Tibial nerve (tissue), 4 donors: ENCODE measurements at regions not wholly inside any gene's neighbourhood (a gene's known extent, or its start where the extent isn't known, plus 50 kb on each side); places are given as distances from the start of the nearest gene placed in this dataset.

Experiments used
- DNase-seq, 2 donors: peaks; one replicate each; pipeline ENCODE4 v3.0.0-alpha.2; 2019; ENCODE audit warnings: low spot score in 2 of 2
- H3K27ac ChIP-seq, 4 donors: fragments of 200-600 bp; sonication (generic) in 3 of 4; one replicate each; pipeline ENCODE4 v1.5.1; 2017 to 2019; ENCODE audit warnings: mild to moderate bottlenecking in 1 of 4
- H3K27me3 ChIP-seq, 2 donors: fragments of 200-600 bp; sonication (generic) in 1 of 2; one replicate each; pipeline versions ENCODE4 v1.5.1 to v1.6.0; 2017 to 2019
- H3K36me3 ChIP-seq, 3 donors: fragments of 200-600 bp; sonication (generic); one replicate each; pipeline ENCODE4 v1.5.1; 2018 to 2019
- H3K4me1 ChIP-seq, 4 donors: fragments of 200-600 bp; sonication (generic) in 3 of 4; one replicate each; pipeline ENCODE4 v1.5.1; 2017 to 2019
- H3K4me3 ChIP-seq, 4 donors: fragments of 200-600 bp; sonication (generic) in 3 of 4; one replicate each; pipeline ENCODE4 v1.5.1; 2017 to 2019; ENCODE audit warnings: mild to moderate bottlenecking in 1 of 4, moderate library complexity in 1 of 4
- H3K9me3 ChIP-seq, 4 donors: fragments of 200-600 bp; sonication (generic) in 3 of 4; one replicate each; pipeline ENCODE4 v1.5.1; 2017 to 2019
- EP300 ChIP-seq, 2 donors: sonication (generic); formaldehyde crosslinking; IDR thresholded peaks; one replicate each; pipeline ENCODE4 v1.6.1; 2017; ENCODE audit warnings: antibody characterized with exemption in 2 of 2, mild to moderate bottlenecking in 1 of 2
- POLR2A ChIP-seq, 2 donors: fragments of 450-650 bp; IDR thresholded peaks; one replicate each; pipeline ENCODE4 v1.6.1; 2017; ENCODE audit warnings: antibody characterized with exemption in 2 of 2, mild to moderate bottlenecking in 2 of 2, moderate library complexity in 2 of 2
- WGBS, 2 donors: methylation state at CpG; one replicate each; pipeline ENCODE4 v1.1.5; 2018; 5-methylcytosine and 5-hydroxymethylcytosine counted together
- TF ChIP-seq, protein P1 (sequence below), 5 experiments: fragments of 200-600 bp in 3 of 5; fragments of 450-650 bp in 2 of 5; sonication (generic) in 3 of 5; IDR thresholded peaks; one replicate each; pipeline ENCODE4 v1.5.1; 2016 to 2019; ENCODE audit warnings: antibody characterized with exemption in 5 of 5, mild to moderate bottlenecking in 3 of 5, moderate library complexity in 2 of 5

DNA sequence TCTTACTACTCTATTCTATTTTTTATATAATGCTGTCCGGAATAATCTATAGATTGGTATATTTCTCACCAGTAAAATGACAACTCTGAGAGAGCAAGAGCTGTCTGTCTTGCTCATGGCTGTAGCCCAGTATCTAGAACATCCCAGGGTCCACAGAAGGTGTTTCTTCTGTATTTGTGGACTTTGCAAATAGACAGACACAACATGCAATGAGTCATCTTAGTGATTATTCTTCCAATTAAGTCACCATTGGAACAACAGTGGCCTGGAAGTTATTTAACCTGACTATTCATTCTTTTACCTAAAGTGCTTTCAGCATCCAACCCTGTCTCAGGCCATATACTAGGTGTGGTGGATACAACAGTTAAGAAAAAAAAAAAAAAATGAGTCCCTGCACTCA is 179.5 kb downstream of the PPARGC1A start:
- no peaks in the 10 kb centered on the region for H3K4me1 ChIP-seq
- no peaks in the 10 kb centered on the region for H3K36me3 ChIP-seq
- no peak overlapping the region for H3K4me3 ChIP-seq
- DNase-seq = no peak
- H3K9me3 ChIP-seq = no peaks in the 10 kb centered on the region
- H3K27ac ChIP-seq = no peak overlapping the region
- whole genome bisulfite sequencing, 2 donors = 97% methylated on average over 1 of the region's 1 CpG
- no peak for TF ChIP-seq POLR2A (IDR thresholded peaks at IDR 0.05)
- no peak for TF ChIP-seq EP300 (IDR thresholded peaks at IDR 0.05)
- TF ChIP-seq, protein P1, sequence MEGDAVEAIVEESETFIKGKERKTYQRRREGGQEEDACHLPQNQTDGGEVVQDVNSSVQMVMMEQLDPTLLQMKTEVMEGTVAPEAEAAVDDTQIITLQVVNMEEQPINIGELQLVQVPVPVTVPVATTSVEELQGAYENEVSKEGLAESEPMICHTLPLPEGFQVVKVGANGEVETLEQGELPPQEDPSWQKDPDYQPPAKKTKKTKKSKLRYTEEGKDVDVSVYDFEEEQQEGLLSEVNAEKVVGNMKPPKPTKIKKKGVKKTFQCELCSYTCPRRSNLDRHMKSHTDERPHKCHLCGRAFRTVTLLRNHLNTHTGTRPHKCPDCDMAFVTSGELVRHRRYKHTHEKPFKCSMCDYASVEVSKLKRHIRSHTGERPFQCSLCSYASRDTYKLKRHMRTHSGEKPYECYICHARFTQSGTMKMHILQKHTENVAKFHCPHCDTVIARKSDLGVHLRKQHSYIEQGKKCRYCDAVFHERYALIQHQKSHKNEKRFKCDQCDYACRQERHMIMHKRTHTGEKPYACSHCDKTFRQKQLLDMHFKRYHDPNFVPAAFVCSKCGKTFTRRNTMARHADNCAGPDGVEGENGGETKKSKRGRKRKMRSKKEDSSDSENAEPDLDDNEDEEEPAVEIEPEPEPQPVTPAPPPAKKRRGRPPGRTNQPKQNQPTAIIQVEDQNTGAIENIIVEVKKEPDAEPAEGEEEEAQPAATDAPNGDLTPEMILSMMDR (IDR thresholded peaks at IDR 0.05) = no peak
- H3K27me3 ChIP-seq = no peaks in the 10 kb centered on the region

DNA sequence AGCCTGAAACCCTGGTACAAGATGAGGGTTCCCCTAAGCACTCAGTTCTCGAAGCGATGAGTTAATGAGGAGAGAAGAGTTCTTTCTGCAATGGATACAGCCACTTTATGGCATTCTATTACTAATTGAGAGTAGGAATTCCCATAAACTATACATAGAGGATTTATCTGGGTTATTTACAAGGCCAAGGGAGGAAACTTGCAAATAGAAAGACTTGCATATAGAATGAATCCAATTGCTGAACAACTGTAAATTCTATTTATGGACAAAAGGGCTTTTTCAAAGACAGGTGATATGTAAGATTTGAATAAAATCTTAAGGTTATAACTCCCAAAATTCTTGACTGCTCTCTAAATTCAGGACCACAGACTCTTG is 182.2 kb downstream of the PPARGC1A start:
- H3K4me1 ChIP-seq = no peaks in the 10 kb centered on the region
- H3K36me3 ChIP-seq = no peaks in the 10 kb centered on the region
- H3K9me3 ChIP-seq = no peaks in the 10 kb centered on the region
- H3K27ac ChIP-seq = no peak overlapping the region
- WGBS, 2 donors = 84 to 86% methylated on average over 2 of the region's 2 CpGs
- H3K27me3 ChIP-seq = no peaks in the 10 kb centered on the region
- TF ChIP-seq, protein P1 (IDR thresholded peaks at IDR 0.05) = no peak
- TF ChIP-seq EP300 (IDR thresholded peaks at IDR 0.05) (no peak), POLR2A (IDR thresholded peaks at IDR 0.05) (no peak)
- H3K4me3 ChIP-seq = no peak overlapping the region
- no peak for DNase-seq

DNA sequence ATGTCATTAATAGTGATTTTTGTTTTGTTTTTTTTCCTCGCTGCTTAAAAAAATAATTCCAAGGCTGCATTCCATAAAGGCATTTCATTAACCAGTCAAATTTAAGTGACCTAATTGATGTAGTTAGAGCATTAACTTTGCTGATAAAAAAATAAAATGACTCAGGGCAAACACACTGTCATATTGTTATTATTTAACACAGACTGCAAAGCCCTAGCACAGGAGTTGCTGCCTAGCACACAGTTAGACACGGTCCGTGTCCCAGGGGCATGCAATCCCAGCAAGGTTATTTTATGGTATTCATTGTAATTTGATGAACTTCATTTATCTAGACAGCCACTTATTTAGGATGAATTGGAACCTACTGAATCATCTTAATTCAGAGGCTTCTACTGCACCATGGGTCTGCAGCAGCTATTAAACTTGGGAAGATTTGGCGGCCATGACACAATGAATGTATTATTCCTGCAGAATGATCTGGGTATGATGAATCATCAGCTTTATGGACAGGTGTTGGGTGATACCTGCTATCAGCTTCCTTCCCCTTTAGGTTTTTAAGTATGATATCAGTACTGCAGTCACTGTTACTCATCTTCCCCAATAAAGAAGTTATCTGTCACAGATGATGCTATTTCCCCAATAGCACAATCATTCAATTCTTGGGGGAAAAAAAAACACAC is 182.7 kb downstream of the PPARGC1A start:
- TF ChIP-seq POLR2A (IDR thresholded peaks at IDR 0.05) = no peak
- TF ChIP-seq, protein P1 (IDR thresholded peaks at IDR 0.05) = no peak
- TF ChIP-seq EP300 (IDR thresholded peaks at IDR 0.05) = no peak
- no peak overlapping the region for H3K4me3 ChIP-seq
- 64 to 66% methylated on average over 4 of the region's 4 CpGs for WGBS, 2 donors
- no peaks in the 10 kb centered on the region for H3K27me3 ChIP-seq
- H3K27ac ChIP-seq = no peak overlapping the region
- H3K4me1 ChIP-seq = no peaks in the 10 kb centered on the region
- DNase-seq = no peak
- H3K36me3 ChIP-seq = no peaks in the 10 kb centered on the region
- no peaks in the 10 kb centered on the region for H3K9me3 ChIP-seq

DNA sequence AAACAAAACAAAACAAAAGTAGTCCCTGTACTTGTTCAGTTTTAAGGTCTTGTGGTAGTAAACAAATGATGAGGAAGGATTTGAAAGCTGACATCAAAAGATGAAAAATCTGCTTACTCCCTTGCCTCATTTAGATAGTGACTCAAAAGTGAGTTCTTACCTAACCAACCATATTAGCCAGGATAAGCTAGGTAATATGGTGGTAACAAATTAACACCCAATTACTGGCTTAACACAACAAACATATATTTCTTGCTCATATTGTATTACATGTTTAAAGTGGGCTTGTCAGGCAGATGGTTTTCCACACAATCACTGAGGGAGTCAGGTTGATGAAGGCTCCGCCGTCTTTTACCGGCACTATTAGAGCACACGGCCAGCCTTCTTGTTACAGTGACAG is 189.7 kb downstream of the PPARGC1A start:
- no peak for DNase-seq
- Histone ChIP-seq H3K4me1 (no peaks in the 10 kb centered on the region), H3K4me3 (no peak overlapping the region), H3K9me3 (no peaks in the 10 kb centered on the region), H3K27me3 (no peaks in the 10 kb centered on the region), H3K27ac (no peak overlapping the region), H3K36me3 (no peaks in the 10 kb centered on the region)
- WGBS, 2 donors = 95 to 96% methylated on average over 4 of the region's 4 CpGs
- no peak for TF ChIP-seq POLR2A (IDR thresholded peaks at IDR 0.05)
- no peak for TF ChIP-seq EP300 (IDR thresholded peaks at IDR 0.05)
- TF ChIP-seq, protein P1 (IDR thresholded peaks at IDR 0.05) = no peak

DNA sequence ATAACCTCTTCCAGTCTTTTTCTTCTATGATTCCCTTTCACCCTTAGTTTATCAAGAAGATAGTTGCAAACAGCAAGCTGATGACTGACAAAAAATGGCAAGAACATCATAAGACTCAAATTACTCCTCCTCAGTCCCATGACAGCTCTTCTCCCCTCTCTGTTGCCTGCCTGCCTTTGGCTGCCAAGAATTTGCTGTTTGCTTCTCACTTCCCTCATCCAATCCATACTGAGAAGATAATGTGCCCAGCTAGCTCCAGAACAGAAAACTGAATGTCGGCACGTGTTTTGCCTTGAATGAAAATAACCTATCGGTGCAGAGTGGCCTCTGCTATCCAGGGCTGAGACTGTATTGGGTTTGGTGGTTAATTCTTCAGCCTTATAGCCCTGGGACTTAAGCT is 192.1 kb downstream of the PPARGC1A start:
- no peaks in the 10 kb centered on the region for H3K4me1 ChIP-seq
- no peak overlapping the region for H3K4me3 ChIP-seq
- no peaks in the 10 kb centered on the region for H3K9me3 ChIP-seq
- no peak overlapping the region for H3K27ac ChIP-seq
- no peaks in the 10 kb centered on the region for H3K27me3 ChIP-seq
- no peak for DNase-seq
- 90% methylated on average over 3 of the region's 3 CpGs for WGBS, 2 donors
- H3K36me3 ChIP-seq = no peaks in the 10 kb centered on the region
- TF ChIP-seq, protein P1 (IDR thresholded peaks at IDR 0.05) = no peak
- TF ChIP-seq POLR2A (IDR thresholded peaks at IDR 0.05) (no peak), EP300 (IDR thresholded peaks at IDR 0.05) (no peak)
